Ovary (tissue), 3 donors: ENCODE measurements at regions not wholly inside any gene's neighbourhood (a gene's known extent, or its start where the extent isn't known, plus 50 kb on each side); places are given as distances from the start of the nearest gene placed in this dataset.

Experiments
- CTCF ChIP-seq, 3 donors: fragments of 450-650 bp in 2 of 3; fragments of 200-600 bp in 1 of 3; IDR thresholded peaks; one replicate each; pipeline versions ENCODE4 v1.5.1 to v1.8.0; 2016 to 2022; ENCODE audit warnings: antibody characterized with exemption in 3 of 3, mild to moderate bottlenecking in 1 of 3
- POLR2A ChIP-seq: fragments of 450-650 bp; IDR thresholded peaks from one replicate; pipeline ENCODE4 v1.6.1; 2017; ENCODE audit warnings: antibody characterized with exemption, mild to moderate bottlenecking, moderate library complexity
- donor health status: DM: no; HTN: no; CAD: no.

- TF ChIP-seq CTCF (IDR thresholded peaks at IDR 0.05) (no peak), POLR2A (no peak)
Measured at GRCh38 chr5:35545190-35545589, 72.5 kb upstream of the SPEF2 start.
